ENCODE measurements at regions not wholly inside any gene's neighbourhood (a gene's known extent, or its start where the extent isn't known, plus 50 kb on each side); places are given as distances from the start of the nearest gene placed in this dataset.

DNA sequence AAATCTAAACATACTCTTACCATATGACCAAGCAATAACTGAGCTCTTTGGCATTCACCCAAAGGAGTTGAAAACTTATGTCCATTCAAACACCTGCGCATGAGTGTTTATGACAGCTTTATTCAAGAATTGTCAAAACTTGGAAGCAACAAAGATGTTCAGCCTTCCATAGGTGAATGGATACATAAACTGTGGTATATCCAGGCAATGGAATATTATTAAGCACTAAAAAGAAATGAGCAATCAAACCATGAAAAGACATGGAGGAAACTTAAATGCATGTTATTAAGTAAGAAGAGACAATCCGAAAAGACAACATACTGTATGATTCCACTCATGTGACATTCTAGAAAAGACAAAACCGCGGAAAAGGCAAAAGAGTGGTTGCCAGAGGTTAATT is 312.0 kb upstream of the TMC3 start:
- no peak for DNase-seq (ENCODE audit: extremely low spot score)
- ChIA-PET POLR2A (no interaction called here), CTCF (no interaction called here)
- TF ChIP-seq, protein P1, sequence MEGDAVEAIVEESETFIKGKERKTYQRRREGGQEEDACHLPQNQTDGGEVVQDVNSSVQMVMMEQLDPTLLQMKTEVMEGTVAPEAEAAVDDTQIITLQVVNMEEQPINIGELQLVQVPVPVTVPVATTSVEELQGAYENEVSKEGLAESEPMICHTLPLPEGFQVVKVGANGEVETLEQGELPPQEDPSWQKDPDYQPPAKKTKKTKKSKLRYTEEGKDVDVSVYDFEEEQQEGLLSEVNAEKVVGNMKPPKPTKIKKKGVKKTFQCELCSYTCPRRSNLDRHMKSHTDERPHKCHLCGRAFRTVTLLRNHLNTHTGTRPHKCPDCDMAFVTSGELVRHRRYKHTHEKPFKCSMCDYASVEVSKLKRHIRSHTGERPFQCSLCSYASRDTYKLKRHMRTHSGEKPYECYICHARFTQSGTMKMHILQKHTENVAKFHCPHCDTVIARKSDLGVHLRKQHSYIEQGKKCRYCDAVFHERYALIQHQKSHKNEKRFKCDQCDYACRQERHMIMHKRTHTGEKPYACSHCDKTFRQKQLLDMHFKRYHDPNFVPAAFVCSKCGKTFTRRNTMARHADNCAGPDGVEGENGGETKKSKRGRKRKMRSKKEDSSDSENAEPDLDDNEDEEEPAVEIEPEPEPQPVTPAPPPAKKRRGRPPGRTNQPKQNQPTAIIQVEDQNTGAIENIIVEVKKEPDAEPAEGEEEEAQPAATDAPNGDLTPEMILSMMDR (IDR thresholded peaks at IDR 0.05; ENCODE audit: control extremely low read depth, extremely low read depth, low read depth, missing control alignments), result no peak

DNA sequence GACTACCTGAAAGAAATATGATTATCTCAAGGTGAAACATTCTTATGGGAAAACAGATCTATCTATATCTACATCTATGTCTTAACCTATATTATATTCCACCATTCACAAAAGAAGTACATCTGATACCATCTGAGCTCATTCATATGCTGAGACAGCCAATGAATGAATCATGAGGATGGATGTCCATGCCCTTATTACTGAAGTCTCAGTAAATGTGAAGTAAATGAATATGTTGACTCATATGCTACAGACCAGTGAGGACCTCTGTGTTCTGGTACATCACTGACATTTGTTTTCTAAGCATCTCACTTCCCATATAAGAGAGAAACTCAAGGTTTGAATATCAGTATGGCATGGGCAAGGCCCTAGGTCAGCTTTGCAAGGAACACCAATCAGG is 311.2 kb upstream of the TMC3 start:
- DNase-seq (ENCODE audit: extremely low spot score), result no peak
- POLR2A ChIA-PET, result no interaction called here
- CTCF ChIA-PET, result no interaction called here
- TF ChIP-seq, protein P1 (IDR thresholded peaks at IDR 0.05; ENCODE audit: control extremely low read depth, extremely low read depth, low read depth, missing control alignments), result no peak

DNA sequence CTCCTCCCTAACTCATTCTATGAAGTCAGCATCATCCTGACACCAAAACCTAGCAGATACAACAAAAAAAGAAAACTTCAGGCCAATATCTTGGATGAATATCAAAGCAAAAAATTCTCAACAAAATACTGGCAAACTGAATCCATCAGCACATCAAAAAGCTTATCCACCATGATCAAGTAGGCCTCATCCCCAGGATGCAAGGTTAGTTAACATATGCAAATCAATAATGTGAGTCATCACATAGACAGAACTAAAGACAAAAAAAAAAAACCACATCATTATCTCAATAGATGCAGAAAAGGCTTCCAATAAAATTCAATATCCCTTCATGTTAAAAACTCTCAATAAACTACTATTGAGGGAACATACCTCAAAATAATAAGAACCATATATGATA is 306.8 kb upstream of the TMC3 start:
- DNase-seq (ENCODE audit: extremely low spot score), result no peak
- ChIA-PET CTCF (interaction anchor here (1.0 kb wide), 1 partner anchor 38 kb away, joined by 3 read pairs; no protein-coding TSS in a partner anchor), POLR2A (no interaction called here)
- TF ChIP-seq, protein P1 (IDR thresholded peaks at IDR 0.05; ENCODE audit: control extremely low read depth, extremely low read depth, low read depth, missing control alignments), result no peak

DNA sequence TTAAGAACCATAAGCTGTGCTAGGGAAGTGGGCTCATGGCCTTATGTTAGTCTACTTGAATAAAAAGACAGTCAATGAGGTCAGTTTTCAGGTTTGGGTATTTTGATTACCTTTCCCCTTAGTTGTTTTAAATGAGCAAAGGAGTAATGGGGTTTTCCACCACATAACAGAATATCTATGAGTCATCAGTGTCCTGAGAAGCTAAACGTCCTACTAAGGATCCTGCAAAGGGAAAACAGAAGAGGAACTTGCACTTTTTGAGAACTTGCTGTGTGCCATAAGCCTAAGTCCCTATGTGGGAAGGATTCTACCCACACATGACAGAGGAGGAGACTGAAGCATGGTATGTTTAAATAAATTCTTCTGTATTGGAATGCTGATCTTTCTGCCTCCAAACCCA is 292.8 kb upstream of the TMC3 start:
- DNase-seq (ENCODE audit: extremely low spot score), result no peak
- POLR2A ChIA-PET, result no interaction called here
- CTCF ChIA-PET, result interaction anchor here (1.0 kb wide), 1 partner anchor 15 kb away, joined by 3 read pairs; no protein-coding TSS in a partner anchor
- TF ChIP-seq, protein P1 (IDR thresholded peaks at IDR 0.05; ENCODE audit: control extremely low read depth, extremely low read depth, low read depth, missing control alignments), result no peak

DNA sequence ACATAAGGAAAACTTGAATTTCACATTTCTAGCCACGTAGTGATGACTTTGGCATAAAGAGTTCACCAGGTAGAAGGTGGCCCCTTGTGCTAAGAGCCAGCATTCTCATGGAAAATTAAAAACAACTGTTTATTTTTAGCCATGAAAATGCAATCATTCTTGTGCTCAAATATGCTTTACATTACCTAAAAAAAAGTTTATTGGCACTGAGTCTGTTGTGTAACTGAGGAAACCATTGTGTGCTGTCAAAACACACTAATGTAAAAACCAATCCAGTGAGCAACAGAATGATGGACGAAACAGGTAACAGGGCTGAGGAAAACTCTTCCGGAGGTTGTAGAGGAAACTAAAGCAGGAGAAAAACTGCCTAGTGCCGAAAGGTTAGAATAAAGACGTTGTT is 287.0 kb upstream of the TMC3 start:
- ChIA-PET CTCF (no interaction called here), POLR2A (no interaction called here)
- TF ChIP-seq, protein P1 (IDR thresholded peaks at IDR 0.05; ENCODE audit: control extremely low read depth, extremely low read depth, low read depth, missing control alignments), result no peak
- no peak for DNase-seq (ENCODE audit: extremely low spot score)

DNA sequence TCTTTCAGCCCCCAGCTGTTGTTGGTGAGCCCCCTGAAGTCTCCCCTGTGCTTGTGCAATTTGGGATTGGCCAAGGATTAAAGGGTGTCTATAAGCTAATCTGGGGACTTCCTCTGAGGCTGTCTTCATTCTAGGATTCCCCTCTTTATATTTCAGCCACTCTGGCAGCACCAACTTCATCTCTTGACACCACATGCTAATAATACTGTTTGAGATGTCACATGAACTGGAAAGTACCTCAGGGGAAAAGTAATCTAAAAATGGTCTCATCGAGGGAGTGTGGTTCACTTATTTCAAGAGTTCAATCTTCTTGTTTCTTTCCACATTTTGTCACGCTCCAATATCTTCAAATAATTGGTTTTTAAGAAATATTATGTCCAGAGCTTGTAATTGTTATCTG is 279.2 kb upstream of the TMC3 start:
- no peak for DNase-seq (ENCODE audit: extremely low spot score)
- TF ChIP-seq, protein P1 (IDR thresholded peaks at IDR 0.05; ENCODE audit: control extremely low read depth, extremely low read depth, low read depth, missing control alignments), result no peak
- CTCF ChIA-PET, result no interaction called here
- POLR2A ChIA-PET, result no interaction called here

DNA sequence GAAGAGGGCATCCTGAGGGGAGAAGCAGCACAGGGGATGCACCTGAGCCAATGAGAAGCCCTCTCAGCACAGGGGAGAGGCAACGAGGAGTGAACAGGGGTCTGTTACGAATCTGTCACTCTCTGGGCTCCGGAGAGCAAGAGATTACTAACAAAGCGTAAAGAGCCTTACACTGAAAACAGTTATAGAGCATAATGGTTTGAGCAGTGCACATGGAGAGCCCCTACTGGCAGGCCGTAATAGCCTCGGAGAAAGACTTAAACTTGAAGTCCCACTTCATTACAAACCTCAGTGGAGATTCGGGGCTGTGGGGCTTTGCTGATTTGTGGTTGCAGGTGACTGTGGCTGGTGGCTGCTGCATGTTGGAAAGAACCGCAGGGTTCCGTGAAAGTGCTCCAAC is 271.5 kb upstream of the TMC3 start:
- CTCF ChIA-PET, result no interaction called here
- DNase-seq (ENCODE audit: extremely low spot score), result no peak
- POLR2A ChIA-PET, result no interaction called here
- TF ChIP-seq, protein P1 (IDR thresholded peaks at IDR 0.05; ENCODE audit: control extremely low read depth, extremely low read depth, low read depth, missing control alignments), result no peak

All from GM10248 (cell line).